Testis (tissue), 2 donors: ENCODE measurements at regions not wholly inside any gene's neighbourhood (a gene's known extent, or its start where the extent isn't known, plus 50 kb on each side); places are given as distances from the start of the nearest gene placed in this dataset.
"Not testable (repeated sequence)": the region's sequence is repeated elsewhere in the genome, so short reads cannot be mapped to it uniquely, and the experiment has no call there.

Source experiments
- DNase-seq: peaks from one replicate; pipeline ENCODE4 v3.0.0-alpha.2; 2019
- H3K27ac ChIP-seq, 2 donors: fragments of 200-600 bp; sonication (generic); one replicate each; pipeline ENCODE4 v1.5.1; 2019
- H3K27me3 ChIP-seq: fragments of 200-600 bp; sonication (generic); one replicate; pipeline ENCODE4 v1.5.1; 2019
- H3K36me3 ChIP-seq: fragments of 200-600 bp; sonication (generic); one replicate; pipeline ENCODE4 v1.5.1; 2017; ENCODE audit warnings: low read depth; ENCODE audit errors: missing control alignments
- H3K4me1 ChIP-seq: fragments of 200-600 bp; sonication (generic); one replicate; pipeline ENCODE4 v1.5.1; 2019
- H3K4me3 ChIP-seq, 2 donors: fragments of 200-600 bp; sonication (generic); one replicate each; pipeline ENCODE4 v1.5.1; 2017 to 2019
- H3K9me3 ChIP-seq: fragments of 200-600 bp; sonication (generic); one replicate; pipeline ENCODE4 v1.5.1; 2017
- CTCF ChIP-seq, 3 experiments: fragments of 450-650 bp in 2 of 3; fragments of 200-600 bp in 1 of 3; sonication (generic) in 1 of 3; IDR thresholded peaks; one replicate each; pipeline ENCODE4 v1.5.1; 2016 to 2019; ENCODE audit warnings: antibody characterized with exemption in 3 of 3, mild to moderate bottlenecking in 2 of 3, moderate library complexity in 1 of 3
- POLR2A ChIP-seq: fragments of 450-650 bp; IDR thresholded peaks from one replicate; pipeline ENCODE4 v1.6.1; 2017; ENCODE audit warnings: antibody characterized with exemption, mild to moderate bottlenecking, moderate library complexity
- WGBS, 2 donors: methylation state at CpG; one replicate each; pipeline ENCODE4 v1.1.5; 2018; 5-methylcytosine and 5-hydroxymethylcytosine counted together
- intact Hi-C: fragments of 100-400 bp; cut with DNase I; formaldehyde crosslinking; loops from one replicate; pipeline ENCODE4 v1.15.1; 2023; ENCODE audit warnings: low total_unique reads

GRCh38 chr1:29590583-29591565, 354.6 kb downstream of the PTPRU start:
- no peak overlapping the region for H3K4me3 ChIP-seq
- H3K9me3 ChIP-seq, result no peaks in the 10 kb centered on the region
- no peak overlapping the region for H3K27ac ChIP-seq
- intact Hi-C loops, result no loop called here
- no peaks in the 10 kb centered on the region for H3K27me3 ChIP-seq
- H3K4me1 ChIP-seq, result no peaks in the 10 kb centered on the region
- no peaks in the 10 kb centered on the region for H3K36me3 ChIP-seq
- TF ChIP-seq POLR2A, result no peak
- TF ChIP-seq CTCF (IDR thresholded peaks at IDR 0.05), result no peak
- DNase-seq, result no peak
- WGBS, 2 donors, result 69 to 73% methylated on average over 10 of the region's 10 CpGs

GRCh38 chr1:29589716-29590115, 353.4 kb downstream of the PTPRU start:
- DNase-seq, H3K36me3 ChIP-seq, H3K4me3 ChIP-seq, intact Hi-C loops, H3K27ac ChIP-seq, H3K4me1 ChIP-seq, H3K9me3 ChIP-seq, H3K27me3 ChIP-seq: not testable (repeated sequence)
- WGBS, 2 donors, result 84 to 94% methylated on average over 3 of the region's 3 CpGs

GRCh38 chr1:29586991-29587745, 350.8 kb downstream of the PTPRU start:
- intact Hi-C loops, result no loop called here
- Histone ChIP-seq H3K27me3 (no peaks in the 10 kb centered on the region), H3K36me3 (no peaks in the 10 kb centered on the region), H3K4me1 (no peaks in the 10 kb centered on the region), H3K27ac (no peak overlapping the region), H3K4me3 (no peak overlapping the region), H3K9me3 (no peaks in the 10 kb centered on the region)
- 59 to 88% methylated on average over 3 to 4 of the region's 4 CpGs for WGBS, 2 donors
- no peak for DNase-seq
- no peak for TF ChIP-seq POLR2A

- Histone ChIP-seq H3K4me1 (no peaks in the 10 kb centered on the region), H3K36me3 (no peaks in the 10 kb centered on the region), H3K27me3 (no peaks in the 10 kb centered on the region), H3K9me3 (no peaks in the 10 kb centered on the region), H3K27ac (no peak overlapping the region), H3K4me3 (no peak overlapping the region)
- no peak for TF ChIP-seq POLR2A
- TF ChIP-seq CTCF (IDR thresholded peaks at IDR 0.05), result no peak
- WGBS, 2 donors, result 84 to 93% methylated on average over 5 of the region's 5 CpGs
- intact Hi-C loops, result no loop called here
- DNase-seq, result no peak
These were observed 349.9 kb downstream of the PTPRU start for GRCh38 chr1:29586215-29586614.

GRCh38 chr1:29585656-29586055, 349.3 kb downstream of the PTPRU start:
- WGBS, 2 donors, result 82 to 84% methylated on average over 4 to 6 of the region's 6 CpGs
- TF ChIP-seq CTCF (IDR thresholded peaks at IDR 0.05), result no peak
- Histone ChIP-seq H3K36me3 (no peaks in the 10 kb centered on the region), H3K9me3 (no peaks in the 10 kb centered on the region), H3K27ac (no peak overlapping the region), H3K4me1 (no peaks in the 10 kb centered on the region), H3K4me3 (no peak overlapping the region), H3K27me3 (no peaks in the 10 kb centered on the region)
- intact Hi-C loops, result no loop called here
- DNase-seq, result no peak
